GM12874 (cell line): ENCODE measurements at regions not wholly inside any gene's neighbourhood (a gene's known extent, or its start where the extent isn't known, plus 50 kb on each side); places are given as distances from the start of the nearest gene placed in this dataset.

Source experiments
- TF ChIP-seq, protein P1 (sequence below): IDR thresholded peaks from 2 replicates; pipeline ENCODE4 v1.5.1; 2011; ENCODE audit warnings: low read depth, mild to moderate bottlenecking, control low read depth, low read length, moderate library complexity; ENCODE audit not compliant: insufficient read depth

DNA sequence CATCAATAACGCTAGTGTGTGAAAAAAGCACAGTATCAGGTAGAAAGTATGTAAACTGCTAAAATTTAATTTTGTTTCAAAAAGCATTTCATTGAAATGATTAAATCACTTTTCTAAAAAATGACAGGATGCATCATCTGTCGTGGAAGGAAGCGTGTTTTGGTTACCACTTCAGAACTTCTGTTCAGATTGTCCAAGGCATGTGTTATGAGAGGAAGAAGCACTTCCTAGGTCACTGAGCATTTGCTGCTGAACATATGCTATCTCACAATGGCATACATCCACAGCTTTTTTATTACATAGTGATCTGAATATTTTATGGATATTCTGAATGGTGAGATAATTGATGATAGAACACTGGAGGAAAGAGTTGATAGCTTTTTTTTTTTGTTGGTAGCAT is 737.5 kb downstream of the SATB2 start:
- TF ChIP-seq, protein P1, sequence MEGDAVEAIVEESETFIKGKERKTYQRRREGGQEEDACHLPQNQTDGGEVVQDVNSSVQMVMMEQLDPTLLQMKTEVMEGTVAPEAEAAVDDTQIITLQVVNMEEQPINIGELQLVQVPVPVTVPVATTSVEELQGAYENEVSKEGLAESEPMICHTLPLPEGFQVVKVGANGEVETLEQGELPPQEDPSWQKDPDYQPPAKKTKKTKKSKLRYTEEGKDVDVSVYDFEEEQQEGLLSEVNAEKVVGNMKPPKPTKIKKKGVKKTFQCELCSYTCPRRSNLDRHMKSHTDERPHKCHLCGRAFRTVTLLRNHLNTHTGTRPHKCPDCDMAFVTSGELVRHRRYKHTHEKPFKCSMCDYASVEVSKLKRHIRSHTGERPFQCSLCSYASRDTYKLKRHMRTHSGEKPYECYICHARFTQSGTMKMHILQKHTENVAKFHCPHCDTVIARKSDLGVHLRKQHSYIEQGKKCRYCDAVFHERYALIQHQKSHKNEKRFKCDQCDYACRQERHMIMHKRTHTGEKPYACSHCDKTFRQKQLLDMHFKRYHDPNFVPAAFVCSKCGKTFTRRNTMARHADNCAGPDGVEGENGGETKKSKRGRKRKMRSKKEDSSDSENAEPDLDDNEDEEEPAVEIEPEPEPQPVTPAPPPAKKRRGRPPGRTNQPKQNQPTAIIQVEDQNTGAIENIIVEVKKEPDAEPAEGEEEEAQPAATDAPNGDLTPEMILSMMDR: no peak

DNA sequence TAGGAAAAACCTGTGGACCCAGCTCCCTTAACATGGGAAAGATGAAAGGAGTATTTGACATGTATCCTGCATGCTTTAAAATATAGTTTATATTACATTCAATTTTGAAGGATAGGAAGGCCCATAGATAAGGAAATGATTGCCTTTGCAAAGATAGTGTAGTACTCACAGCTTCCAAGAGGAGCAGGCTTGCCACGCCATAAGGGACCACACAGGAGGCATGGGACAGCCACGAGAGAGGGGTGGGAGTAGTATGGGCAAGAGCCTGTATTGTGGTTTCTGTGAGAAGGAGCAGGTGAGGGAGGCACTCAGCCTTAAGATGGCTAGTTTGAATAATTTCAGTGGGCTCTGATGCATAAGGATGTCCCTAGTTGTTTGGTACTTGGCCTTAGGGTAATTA is 740.3 kb downstream of the SATB2 start:
- TF ChIP-seq, protein P1: no peak

DNA sequence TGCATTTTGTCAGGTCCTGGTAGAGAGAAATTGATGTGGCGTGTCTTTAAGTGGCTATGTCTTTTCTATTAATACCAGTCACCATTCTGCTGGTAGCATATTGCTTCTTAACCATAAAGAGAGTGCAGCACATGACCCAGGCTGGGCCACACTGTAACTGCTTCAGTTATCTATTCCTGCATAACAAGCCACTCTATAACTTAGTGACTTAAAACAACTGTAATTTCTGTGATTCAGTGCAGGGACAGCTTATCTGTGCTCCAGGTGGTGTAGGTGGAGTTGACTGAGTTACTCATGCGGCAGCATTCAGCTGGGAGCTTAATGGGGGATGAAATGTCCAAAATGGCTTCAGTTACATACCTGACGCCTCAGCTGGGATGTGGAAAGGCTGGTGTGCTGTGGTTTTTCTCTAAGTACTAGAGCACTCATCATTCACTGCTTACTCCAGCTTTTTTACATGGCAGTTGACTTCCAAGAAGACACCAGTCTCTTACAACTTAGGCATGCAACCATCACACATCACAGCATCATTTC is 742.4 kb downstream of the SATB2 start:
- TF ChIP-seq, protein P1: no peak

DNA sequence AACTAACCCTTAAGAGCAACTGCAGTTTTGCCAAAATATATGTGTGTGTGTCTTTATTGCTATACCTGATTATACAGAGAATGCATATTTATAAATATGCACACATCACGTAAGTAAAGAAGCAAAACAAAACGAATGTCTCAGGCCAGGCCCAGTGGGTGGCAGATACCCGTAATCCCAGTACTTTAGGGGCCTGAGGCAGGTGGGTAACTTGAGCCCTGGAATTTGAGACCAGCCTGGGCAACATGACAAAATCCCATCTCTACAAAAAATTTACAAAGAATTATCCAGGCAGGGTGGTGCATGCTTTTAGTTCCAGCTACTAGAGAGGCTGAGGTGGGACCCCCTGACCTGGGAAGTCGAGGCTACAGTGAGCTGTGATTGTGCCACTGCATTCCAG is 745.3 kb downstream of the SATB2 start:
- TF ChIP-seq, protein P1: no peak

DNA sequence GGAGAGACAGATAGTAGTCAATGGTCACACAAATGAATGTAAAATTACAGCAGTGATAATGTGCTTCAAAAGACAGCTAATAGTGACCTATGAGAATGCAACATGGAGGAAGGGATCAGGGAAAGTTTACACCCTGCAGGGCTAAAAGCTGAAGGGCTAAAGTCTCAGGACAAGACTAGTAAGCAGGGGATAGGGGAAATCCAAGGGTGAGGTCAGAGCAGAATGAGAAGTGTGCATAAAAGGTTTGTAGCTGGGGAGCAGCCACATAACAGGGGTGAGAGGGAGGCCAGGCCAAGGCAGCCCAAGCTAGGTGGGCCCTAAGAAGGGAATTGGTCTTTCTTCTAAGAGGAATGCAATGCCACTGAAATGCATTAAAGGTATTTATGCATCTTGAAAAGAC is 746.3 kb downstream of the SATB2 start:
- TF ChIP-seq, protein P1: no peak

DNA sequence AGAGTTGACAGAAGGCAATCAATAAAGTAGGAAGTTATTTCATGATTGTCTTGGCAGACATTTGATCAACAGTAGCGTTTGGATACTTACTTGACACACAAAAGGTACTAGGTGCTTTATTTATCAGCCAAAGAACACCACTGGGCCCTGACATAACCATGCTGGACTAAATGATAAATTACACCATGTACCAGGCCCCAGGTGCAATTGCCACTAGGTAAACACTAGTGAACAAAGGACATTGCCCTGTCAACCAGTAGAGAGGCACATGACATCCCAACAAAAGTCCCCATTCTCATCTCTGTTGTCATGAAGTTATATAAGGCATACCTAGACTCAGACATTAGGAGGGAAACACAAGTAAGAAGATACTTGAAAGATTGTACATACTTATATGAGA is 747.2 kb downstream of the SATB2 start:
- TF ChIP-seq, protein P1: no peak

DNA sequence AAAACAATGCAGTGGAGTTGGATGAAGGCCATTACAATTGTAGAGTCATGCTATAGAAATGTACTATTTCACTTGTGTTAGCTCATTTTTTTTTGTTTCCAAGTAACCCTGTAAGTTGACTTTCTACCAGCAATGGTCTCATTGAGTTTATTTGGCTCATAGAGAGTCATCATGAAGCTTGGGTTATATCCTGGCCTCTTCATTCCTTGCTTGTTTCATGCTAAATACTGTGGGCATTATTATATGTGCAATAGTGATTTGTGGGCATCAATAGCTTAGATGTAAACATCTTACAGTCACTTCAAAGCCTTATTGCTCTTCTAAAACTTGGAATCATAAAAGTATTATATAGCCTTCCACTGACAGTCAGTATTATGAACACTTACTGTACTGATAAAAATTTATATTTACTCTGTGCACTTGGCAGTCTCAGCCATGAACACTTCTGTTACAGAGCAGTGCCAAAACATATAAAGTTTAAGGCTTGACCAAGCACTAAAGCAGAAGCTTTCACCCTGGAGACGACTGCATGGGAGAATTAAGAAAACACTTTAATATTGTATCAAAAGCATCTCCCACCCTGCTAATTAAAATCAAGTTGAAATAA is 751.2 kb downstream of the SATB2 start:
- TF ChIP-seq, protein P1: no peak
